ENCODE measurements at regions not wholly inside any gene's neighbourhood (a gene's known extent, or its start where the extent isn't known, plus 50 kb on each side); places are given as distances from the start of the nearest gene placed in this dataset.

- POLR2A ChIA-PET: interaction anchor here (0.6 to 1.1 kb wide), 2 partner anchors 73 to 101 kb away, joined by 3 to 6 read pairs; no protein-coding TSS in a partner anchor
- SMC1A ChIA-PET (ENCODE audit: uncharacterized antibody, unreplicated experiment): interaction anchor here (0.6 to 2.0 kb wide), 7 partner anchors 10 to 1025 kb away, joined by 3 to 12 read pairs (median 4); no protein-coding TSS in a partner anchor
- FAIRE-seq: no peak
These were observed 401.1 kb upstream of the SPRY2 start for GRCh38 chr13:80742033-80742432.

More at GRCh38 chr13:80742033-80742432, 401.1 kb upstream of the SPRY2 start:
- no peaks in the 10 kb centered on the region for H4K20me1 ChIP-seq (ENCODE audit: control insufficient read depth, insufficient read depth)
- no peaks in the 10 kb centered on the region for H3K79me2 ChIP-seq (ENCODE audit: control insufficient read depth, insufficient read depth, low read length)
- TF ChIP-seq CTCF (IDR thresholded peaks at IDR 0.05 in 2 of 3, conservative IDR thresholded peaks at IDR 0.05 in 1 of 3; ENCODE audit: control insufficient read depth in 2 of 3, extremely low read depth in 1 of 3, insufficient read depth in 1 of 3, low read depth in 3 of 3, low read length in 3 of 3) (no peak), RELA (IDR thresholded peaks at IDR 0.05; ENCODE audit: borderline replicate concordance, partially characterized antibody) (no peak), IRF4 (IDR thresholded peaks at IDR 0.05; ENCODE audit: low read depth, low read length) (no peak), MXI1 (IDR thresholded peaks at IDR 0.05; ENCODE audit: low read depth, low read length) (no peak), MTA2 (IDR thresholded peaks at IDR 0.05; ENCODE audit: low read depth) (peak; percentile 25; the same call in 1 of the 2 replicates)
- intact Hi-C loops (cut with micrococcal nuclease; ENCODE audit: unreplicated experiment) (no loop called here), in situ Hi-C loops (cut with MboI) (no loop called here)
- DNase-seq (ENCODE audit: low read depth, low spot score): no peak
- no peak overlapping the region for H3K9ac ChIP-seq (ENCODE audit: control insufficient read depth, insufficient read depth, low read length)
- 5% methylated on average over 1 of the region's 1 CpG for WGBS (ENCODE audit: insufficient coverage, insufficient replicate concordance, low lambda C conversion rate, missing lambda C conversion rate)
- no peak overlapping the region for H3K27ac ChIP-seq (ENCODE audit: control insufficient read depth, insufficient read depth)
- H3K9me3 ChIP-seq (replicated peaks; ENCODE audit: control insufficient read depth, insufficient read depth, low read length): no peaks in the 10 kb centered on the region
- ChIA-PET RAD21 (ENCODE audit: unreplicated experiment) (interaction anchor here (0.6 to 0.9 kb wide), 3 partner anchors 17 to 26 kb away, joined by 3 read pairs; no protein-coding TSS in a partner anchor), CTCF (no interaction called here)
- H3K4me2 ChIP-seq (ENCODE audit: control insufficient read depth, insufficient read depth): no peak overlapping the region
- H3K4me1 ChIP-seq (ENCODE audit: control insufficient read depth, insufficient read depth, low read length): no peaks in the 10 kb centered on the region
- no peak overlapping the region for H2AFZ ChIP-seq (ENCODE audit: control insufficient read depth, low read depth, low read length)
- peak; percentile 62 for ATAC-seq
- no TSS peak for BruUV-seq (replicated peaks)
- no peak overlapping the region for H3K4me3 ChIP-seq
- no peaks in the 10 kb centered on the region for H3K27me3 ChIP-seq (replicated peaks in 1 of 2; ENCODE audit: control insufficient read depth in 2 of 2, insufficient read depth in 2 of 2, low read length in 1 of 2)
- no peaks in the 10 kb centered on the region for H3K36me3 ChIP-seq (ENCODE audit: control insufficient read depth in 2 of 2, insufficient read depth in 2 of 2, low read length in 1 of 2)

All from GM12878 (cell line).